OCI-LY7 (cell line): ENCODE measurements at regions not wholly inside any gene's neighbourhood (a gene's known extent, or its start where the extent isn't known, plus 50 kb on each side); places are given as distances from the start of the nearest gene placed in this dataset.

Experiments
- CTCF ChIP-seq: fragments of 200-600 bp; sonication (generic); conservative IDR thresholded peaks from 2 replicates; pipeline ENCODE4 v1.5.1; 2014; ENCODE audit warnings: mild to moderate bottlenecking, antibody characterized with exemption, low read length, moderate library complexity, mixed read lengths
- EZH2phosphoT487 ChIP-seq: fragments of 200-600 bp; sonication (generic); IDR thresholded peaks from 2 replicates; pipeline ENCODE4 v1.6.1; 2018; ENCODE audit warnings: low read depth, borderline replicate concordance, mild to moderate bottlenecking, mixed run types, antibody characterized with exemption, low read length, moderate library complexity, mixed read lengths

GRCh38 chr12:131456301-131457027 is 254.4 kb upstream of the SFSWAP start:
- TF ChIP-seq CTCF, result no peak
- no peak for TF ChIP-seq EZH2phosphoT487
